GM19455 (cell line): ENCODE measurements at regions not wholly inside any gene's neighbourhood (a gene's known extent, or its start where the extent isn't known, plus 50 kb on each side); places are given as distances from the start of the nearest gene placed in this dataset.
"Not testable (repeated sequence)": the region's sequence is repeated elsewhere in the genome, so short reads cannot be mapped to it uniquely, and the experiment has no call there.

Source experiments
- ATAC-seq: cut with Tn5 transposase; IDR thresholded peaks from one replicate; pipeline ENCODE4 v1.9.1; 2021; ENCODE audit not compliant: unreplicated experiment

DNA sequence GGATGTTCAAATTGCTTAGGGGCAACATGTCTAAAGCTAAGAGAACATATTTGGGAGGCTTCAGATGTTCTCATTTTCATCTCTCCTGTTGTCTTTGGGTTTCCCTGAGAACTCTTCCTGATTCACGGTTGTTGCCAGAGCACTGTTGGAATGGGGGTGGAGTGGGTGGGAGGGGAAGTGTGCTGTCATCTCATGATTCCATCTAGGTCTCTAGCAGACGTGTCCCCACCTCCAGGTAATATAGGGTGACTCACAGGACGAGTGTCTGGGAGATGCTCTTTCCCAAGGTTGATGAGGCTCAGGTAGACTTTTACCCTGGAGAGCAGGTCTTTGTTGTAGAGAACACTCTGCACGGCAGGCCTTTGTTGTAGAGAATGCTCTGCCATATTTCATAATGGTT, 636.9 kb downstream of the QKI start:
- no peak for ATAC-seq

DNA sequence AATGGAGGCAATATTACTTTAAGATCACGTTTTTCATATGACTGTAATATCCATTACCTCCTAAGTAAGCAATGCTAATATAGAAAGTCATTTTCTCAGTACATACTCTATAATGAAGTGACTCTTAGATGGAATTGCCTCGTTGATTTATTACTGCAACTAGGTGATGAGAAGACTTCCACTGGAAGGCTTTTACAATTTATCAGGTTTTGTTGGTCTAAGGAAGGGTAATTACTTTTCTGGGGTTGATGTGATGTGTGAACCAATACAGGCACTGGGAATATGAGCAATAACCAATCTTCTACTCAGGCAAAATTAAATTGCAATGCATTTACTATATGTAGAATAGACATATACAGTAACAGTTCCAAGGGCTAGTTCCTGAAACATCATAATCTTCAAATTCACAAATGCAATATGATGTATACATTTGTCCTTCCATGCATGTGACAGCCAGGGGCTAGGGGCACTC, 635.0 kb downstream of the QKI start:
- no peak for ATAC-seq

DNA sequence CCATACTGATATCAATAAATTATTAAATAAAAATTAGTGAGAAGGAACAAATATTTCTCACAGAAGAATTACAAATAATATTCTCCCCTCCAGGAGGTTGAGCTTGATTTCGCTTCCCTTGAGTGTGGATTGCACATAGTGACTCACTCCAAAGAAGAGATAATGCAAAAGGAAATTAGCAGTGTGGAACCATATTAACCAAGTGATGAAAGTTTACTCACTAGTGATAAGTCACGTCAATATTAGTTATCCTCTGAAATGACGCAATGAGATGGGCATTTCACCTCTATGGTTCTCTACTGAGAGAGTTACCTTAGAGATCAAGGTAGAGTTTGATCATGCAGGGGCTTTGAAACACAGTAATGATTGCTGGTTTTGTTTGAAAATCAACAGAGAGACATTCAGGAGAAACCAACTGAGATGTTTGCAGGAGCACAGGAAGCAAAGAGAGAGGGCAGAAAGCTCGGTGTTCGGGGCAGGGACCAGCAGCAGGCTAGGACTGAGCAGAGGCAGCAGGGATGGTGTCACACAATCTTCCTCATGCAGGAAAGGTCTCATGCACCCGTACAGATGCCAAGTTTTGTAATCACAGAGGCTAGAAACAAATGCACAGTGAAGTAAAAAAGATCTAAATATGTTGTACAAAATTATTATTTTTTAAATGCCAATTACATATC, 634.5 kb downstream of the QKI start:
- ATAC-seq = no peak

DNA sequence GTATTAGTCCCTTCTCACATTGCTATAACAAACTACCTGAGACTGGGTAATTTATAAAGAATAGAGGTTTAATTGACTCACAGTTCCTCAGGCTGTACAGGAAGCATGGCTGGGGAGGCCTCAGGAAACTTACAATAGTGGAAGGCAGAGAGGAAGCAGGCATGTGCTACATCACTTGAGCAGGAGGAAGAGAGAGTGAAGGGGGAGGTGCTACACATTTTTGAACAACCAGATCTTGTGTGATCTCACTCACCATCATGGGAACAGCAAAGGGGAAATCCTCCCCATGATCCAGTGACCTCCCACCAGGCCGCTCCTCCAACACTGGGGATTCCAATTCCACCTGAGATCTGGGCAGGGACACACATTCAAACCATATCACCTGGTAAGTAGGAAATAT, 630.6 kb downstream of the QKI start:
- ATAC-seq = no peak

GRCh38 chr6:164043656-164044055, 629.1 kb downstream of the QKI start:
- not testable (repeated sequence) for ATAC-seq

DNA sequence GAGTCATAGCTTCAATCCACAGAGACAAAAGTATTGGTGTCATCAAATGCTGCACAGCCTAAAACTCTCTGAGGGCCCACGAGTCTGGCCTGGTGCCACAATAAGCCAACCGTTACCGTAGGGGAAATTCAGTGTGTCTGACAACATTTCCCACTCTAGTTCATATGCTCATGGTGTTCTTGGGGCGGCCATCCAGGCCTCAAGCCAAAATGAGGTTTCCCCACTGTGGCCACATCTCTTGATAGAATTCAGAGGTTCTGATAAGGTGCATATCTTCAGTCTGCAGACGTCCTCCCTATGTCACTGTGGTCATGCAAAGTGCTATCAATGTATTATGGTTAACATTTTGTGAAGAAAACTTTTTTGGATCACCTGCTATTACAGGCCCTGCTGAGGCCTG, 627.7 kb downstream of the QKI start:
- ATAC-seq = no peak

- no peak for ATAC-seq
These were observed 626.5 kb downstream of the QKI start for GRCh38 chr6:164040994-164041393.

DNA sequence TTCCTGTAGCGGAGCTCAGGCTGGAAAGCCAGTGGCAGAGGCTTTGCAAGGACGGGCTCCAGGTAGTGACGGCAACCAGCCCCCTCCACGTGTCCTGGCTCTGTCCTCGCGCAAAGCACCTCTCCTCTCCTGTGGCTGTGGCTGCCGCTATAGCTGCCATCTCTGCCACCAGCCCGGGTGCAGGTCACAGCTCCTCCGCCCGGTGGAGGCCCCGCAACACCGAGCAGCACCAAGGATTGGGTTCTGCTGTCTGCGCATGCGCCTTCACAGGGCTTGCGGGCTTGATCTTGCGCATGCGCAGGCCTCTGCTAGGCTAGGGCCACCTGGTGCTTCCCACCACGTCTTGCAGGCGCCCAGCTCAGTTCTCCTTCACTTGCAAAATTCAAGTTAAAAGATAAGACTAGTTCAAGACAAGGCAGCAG, 625.4 kb downstream of the QKI start:
- no peak for ATAC-seq

GRCh38 chr6:164037171-164037870, 622.8 kb downstream of the QKI start:
- no peak for ATAC-seq

DNA sequence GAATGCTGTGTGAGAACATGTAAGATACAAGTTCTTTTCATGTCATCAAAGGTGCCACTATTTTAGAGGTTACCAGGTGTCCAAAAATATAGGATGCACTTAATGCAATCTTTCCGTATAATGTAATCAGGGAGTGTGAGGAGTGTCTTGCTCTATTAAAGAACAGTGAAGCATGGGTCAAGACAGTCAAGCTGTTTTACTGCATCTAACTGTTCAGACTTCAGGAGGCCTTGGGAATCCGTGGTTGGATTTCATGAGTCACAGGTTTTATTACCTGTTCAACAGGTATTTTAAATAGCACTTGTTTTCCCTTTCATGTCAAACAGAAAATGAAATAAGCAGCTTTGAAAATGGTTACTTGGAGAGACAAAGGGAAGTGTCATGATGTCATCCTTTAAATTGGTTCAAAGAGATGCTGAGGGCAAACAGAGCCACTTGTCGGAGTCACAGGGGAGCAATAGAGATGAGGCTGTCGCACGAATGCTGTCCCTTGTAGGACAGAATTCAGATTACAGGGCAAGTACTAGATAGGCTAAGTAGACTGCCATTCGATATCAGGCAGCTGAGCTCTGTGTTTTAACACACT, 621.5 kb downstream of the QKI start:
- ATAC-seq = no peak

- no peak for ATAC-seq
These were observed 620.2 kb downstream of the QKI start for GRCh38 chr6:164034602-164035140.

GRCh38 chr6:164025180-164025579, 610.7 kb downstream of the QKI start:
- no peak for ATAC-seq

- ATAC-seq = no peak
These were observed 609.0 kb downstream of the QKI start for GRCh38 chr6:164023535-164023934.

DNA sequence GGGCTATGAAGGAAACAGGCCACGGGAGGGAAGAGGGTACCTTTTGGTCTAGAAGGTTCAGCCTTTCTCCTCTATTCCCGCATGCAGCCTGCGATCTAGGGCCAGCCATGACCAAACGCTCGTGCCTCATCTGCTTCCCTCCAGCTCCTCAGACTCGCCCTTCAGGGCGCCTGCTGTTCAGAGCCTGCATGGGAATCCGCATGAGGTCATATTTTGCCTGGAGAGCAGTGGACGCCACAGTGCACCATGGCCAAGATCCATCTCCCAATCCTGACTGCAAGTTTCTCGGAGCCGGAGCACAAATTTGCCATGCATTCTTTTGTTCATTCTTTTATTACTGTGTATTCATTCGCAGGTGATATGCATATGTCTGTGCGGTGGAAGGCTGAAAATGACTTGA, 608.1 kb downstream of the QKI start:
- ATAC-seq = no peak

DNA sequence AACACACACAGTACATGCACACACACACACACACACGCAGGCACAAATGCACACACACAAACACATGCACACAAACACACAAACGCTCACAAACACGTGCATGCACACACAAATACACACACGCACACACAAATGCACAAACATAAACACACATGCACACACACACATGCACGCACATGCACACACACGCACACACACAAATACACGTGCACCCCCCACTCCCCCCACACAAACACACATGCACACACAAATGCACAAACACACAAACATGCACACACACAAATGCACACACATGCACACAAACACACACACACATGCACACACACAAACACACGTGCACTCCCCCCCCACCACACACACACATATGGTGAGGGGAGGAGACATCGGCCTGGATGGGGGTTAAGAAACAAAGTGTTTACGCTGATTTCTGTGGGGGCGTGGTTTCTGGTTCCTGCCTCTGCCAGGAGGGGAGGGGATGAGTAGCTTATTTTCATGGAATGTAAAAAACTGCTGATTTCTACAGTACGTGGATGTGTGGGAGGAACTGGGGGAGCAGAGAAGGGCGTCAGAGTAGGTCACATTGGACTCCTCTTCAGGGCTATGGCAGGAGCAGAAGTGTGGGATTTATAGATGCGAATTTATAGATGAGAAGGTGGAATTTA, 607.2 kb downstream of the QKI start:
- no peak for ATAC-seq

- no peak for ATAC-seq
These were observed 605.6 kb downstream of the QKI start for GRCh38 chr6:164020142-164020541.

DNA sequence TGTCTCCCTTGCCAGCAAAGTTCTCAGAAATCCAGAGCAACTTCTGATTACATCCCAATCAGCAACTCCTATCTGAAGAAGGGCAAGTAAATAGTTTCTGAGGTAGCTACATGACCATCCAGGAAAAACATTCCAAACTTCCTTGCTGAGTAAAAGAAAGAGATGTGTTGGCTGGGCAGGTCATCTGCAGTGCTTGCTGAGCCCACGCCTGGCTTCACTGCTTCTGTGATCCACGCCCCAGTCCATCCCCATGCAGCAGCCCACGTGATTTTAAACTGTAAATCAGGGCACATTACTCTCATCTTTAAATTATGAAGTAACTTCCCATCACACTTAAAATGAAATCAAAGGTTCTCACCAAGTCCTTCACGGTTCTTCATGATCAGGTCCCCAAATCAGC, 603.6 kb downstream of the QKI start:
- ATAC-seq = no peak

GRCh38 chr6:164016056-164016455, 601.5 kb downstream of the QKI start:
- no peak for ATAC-seq

DNA sequence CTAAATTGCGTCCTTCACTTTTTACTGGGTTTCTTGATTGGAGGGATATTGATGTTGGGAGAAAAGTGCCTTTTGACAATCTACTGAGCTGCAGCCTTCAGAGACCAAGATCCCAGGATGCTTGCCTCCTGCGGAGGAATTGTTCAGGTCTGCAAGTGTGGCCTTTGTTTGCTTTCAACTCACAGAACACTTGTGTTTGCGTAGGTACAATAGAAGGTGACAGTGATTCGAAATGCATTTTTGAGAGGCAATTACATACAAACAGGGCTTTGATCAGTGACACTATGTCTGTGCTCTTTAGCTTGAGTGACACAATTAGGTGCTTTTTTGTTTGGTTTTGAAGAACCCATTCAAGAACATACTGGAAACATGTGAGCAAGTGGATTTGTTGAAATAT, 600.6 kb downstream of the QKI start:
- ATAC-seq = no peak

DNA sequence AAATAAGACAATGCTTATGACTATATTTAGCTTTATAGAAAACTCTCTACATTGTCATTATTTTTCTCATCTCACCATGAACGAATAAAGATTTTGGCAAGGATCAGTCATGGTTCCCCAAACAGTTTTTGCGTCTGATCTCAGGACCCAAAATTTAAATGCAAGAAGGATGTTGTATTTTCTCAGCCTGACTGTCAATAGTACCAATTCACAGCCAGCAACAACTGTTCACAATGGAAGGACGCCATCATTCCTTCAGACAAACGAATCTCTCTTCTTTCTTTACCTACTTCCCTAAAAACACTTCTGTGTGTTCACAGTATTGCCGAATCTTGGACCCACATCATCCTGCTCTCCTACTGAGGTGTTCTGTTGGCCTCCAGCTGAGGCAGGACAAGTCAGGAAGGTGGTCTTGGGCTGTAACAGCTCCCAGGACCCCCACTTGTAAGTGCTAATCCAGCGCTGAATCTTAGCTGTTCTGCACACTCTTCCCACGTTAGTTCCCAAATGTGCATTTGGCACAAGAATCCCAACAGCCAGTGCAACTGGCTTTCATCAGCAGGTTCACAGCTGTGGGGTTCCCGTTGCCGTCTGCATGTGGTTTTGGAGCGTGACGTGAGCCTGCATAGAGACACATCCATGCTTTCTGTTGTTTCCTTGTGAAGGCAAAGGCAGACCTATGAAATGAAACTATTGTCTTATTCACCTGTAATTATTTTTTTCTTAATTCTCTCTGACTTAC, 600.0 kb downstream of the QKI start:
- ATAC-seq = no peak
